ENCODE measurements at regions not wholly inside any gene's neighbourhood (a gene's known extent, or its start where the extent isn't known, plus 50 kb on each side); places are given as distances from the start of the nearest gene placed in this dataset.

- no peak for FAIRE-seq
- no peak for DNase-seq (ENCODE audit: insufficient read length, low spot score)
Observed at GRCh38 chrX:117680286-117680685, 436.3 kb downstream of the KLHL13 start.

GRCh38 chrX:117653396-117653795 is 463.2 kb downstream of the KLHL13 start:
- DNase-seq (ENCODE audit: insufficient read length, low spot score), result no peak
- no peak for FAIRE-seq
- no peak for TF ChIP-seq CTCF (IDR thresholded peaks at IDR 0.05; ENCODE audit: insufficient read depth, missing control alignments)

More at GRCh38 chrX:117680286-117680685, 436.3 kb downstream of the KLHL13 start:
- TF ChIP-seq CTCF (IDR thresholded peaks at IDR 0.05; ENCODE audit: insufficient read depth, missing control alignments), result no peak

GRCh38 chrX:117645639-117646038 is 471.0 kb downstream of the KLHL13 start:
- TF ChIP-seq CTCF (IDR thresholded peaks at IDR 0.05; ENCODE audit: insufficient read depth, missing control alignments), result no peak
- DNase-seq (ENCODE audit: insufficient read length, low spot score) (no peak), FAIRE-seq (no peak)

DNA sequence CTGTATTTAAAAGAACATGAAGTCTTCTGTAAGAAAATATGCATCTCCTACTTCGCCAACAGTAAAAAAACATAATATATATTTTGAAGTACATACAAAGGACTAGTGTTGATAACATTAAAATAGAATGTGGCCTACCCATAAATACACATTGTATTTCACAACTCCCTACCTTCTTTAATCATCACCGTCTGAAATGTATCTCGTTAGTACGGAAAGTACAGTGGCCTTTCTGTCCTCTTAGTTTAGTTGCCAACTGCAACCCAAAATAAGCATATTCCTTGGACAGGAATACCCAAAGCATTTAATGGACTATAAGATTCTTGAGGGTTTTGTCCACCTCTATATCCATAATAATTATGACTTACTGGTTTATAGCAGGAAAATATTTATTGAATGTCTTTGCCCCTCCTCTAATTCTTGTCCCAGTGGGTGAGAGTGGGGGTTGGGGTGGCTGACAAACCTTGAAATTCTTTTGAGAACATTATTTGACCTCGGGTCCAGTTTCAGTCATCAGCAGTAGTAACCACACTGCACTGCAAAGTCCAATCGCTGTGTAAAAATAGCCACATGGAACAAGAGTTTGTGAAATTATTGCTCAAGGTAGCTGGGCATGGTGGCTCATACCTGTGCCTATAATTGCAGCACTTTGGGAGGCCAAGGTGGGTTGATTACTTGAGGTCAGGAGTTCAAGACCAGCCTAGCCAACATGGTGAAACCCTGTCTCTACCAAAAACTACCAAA is 474.5 kb downstream of the KLHL13 start:
- TF ChIP-seq CTCF (IDR thresholded peaks at IDR 0.05; ENCODE audit: insufficient read depth, missing control alignments), result no peak
- FAIRE-seq, result no peak
- no peak for DNase-seq (ENCODE audit: insufficient read length, low spot score)

GRCh38 chrX:117636826-117637225 is 479.8 kb downstream of the KLHL13 start:
- no peak for TF ChIP-seq CTCF (IDR thresholded peaks at IDR 0.05; ENCODE audit: insufficient read depth, missing control alignments)
- no peak for FAIRE-seq

GRCh38 chrX:117633277-117633676 is 483.3 kb downstream of the KLHL13 start:
- no peak for FAIRE-seq
- DNase-seq (ENCODE audit: insufficient read length, low spot score), result no peak
- TF ChIP-seq CTCF (IDR thresholded peaks at IDR 0.05; ENCODE audit: insufficient read depth, missing control alignments), result no peak

More at GRCh38 chrX:117636826-117637225, 479.8 kb downstream of the KLHL13 start:
- DNase-seq (ENCODE audit: insufficient read length, low spot score), result no peak

DNA sequence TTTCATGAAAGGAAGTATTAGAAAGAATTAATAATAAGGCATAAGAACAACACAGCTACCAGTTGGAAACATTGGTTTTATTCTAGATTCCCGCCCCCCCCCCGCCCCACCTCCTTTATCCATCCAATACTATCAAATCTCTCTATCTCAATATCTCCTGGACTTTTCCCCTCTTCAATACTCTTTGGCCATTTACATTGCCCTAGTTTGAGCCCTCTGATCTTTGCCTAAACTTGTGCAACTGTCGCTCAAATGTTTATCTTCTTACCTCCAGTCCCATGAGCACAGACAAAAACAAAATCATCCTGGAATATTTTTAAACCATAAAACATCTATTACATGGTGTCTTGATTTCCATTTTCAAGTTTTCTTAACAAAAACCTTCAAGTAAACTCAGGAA is 488.2 kb downstream of the KLHL13 start:
- FAIRE-seq (no peak), DNase-seq (ENCODE audit: insufficient read length, low spot score) (no peak)
- no peak for TF ChIP-seq CTCF (IDR thresholded peaks at IDR 0.05; ENCODE audit: insufficient read depth, missing control alignments)
